Activated CD4-positive, alpha-beta T cell treated with anti-CD3 and anti-CD28 coated beads for 36 hours (primary cell): ENCODE measurements at regions not wholly inside any gene's neighbourhood (a gene's known extent, or its start where the extent isn't known, plus 50 kb on each side); places are given as distances from the start of the nearest gene placed in this dataset.
"Not testable (repeated sequence)": the region's sequence is repeated elsewhere in the genome, so short reads cannot be mapped to it uniquely, and the experiment has no call there.

ENCODE experiments used
- ATAC-seq: fragments of 200-7000 bp; cut with Tn5 transposase; one replicate; pipeline ENCODE4 v1.10.0; 2021; ENCODE audit warnings: mild to moderate bottlenecking, moderate library complexity
- CTCF ChIA-PET: fragments of 350-600 bp; sonication (Branson Sonifier 250); formaldehyde crosslinking; loops from one replicate; lab custom pipeline; 2021; ENCODE audit warnings: antibody characterized with exemption; lab: Charles Lee
- POLR2A ChIA-PET: fragments of 350-600 bp; sonication (Branson Sonifier 250); formaldehyde crosslinking; loops from one replicate; lab custom pipeline; 2021; ENCODE audit warnings: antibody characterized with exemption, inconsistent platforms; lab: Charles Lee
- DNase-seq: peaks from one replicate; pipeline ENCODE4 v3.0.0-alpha.2; 2020
- H3K27ac Mint-ChIP-seq: one replicate; pipeline ENCODE4 v1.8.0; 2021; ENCODE audit warnings: mixed read lengths
- H3K27me3 Mint-ChIP-seq: one replicate; pipeline ENCODE4 v1.8.0; 2021; ENCODE audit warnings: mixed read lengths
- H3K36me3 Mint-ChIP-seq: one replicate; pipeline ENCODE4 v1.8.0; 2021; ENCODE audit warnings: low read depth, mixed read lengths
- H3K4me1 Mint-ChIP-seq: one replicate; pipeline ENCODE4 v1.8.0; 2021; ENCODE audit warnings: mixed read lengths
- H3K4me3 Mint-ChIP-seq: one replicate; pipeline ENCODE4 v1.8.0; 2021; ENCODE audit warnings: mild to moderate bottlenecking, moderate library complexity, mixed read lengths
- H3K9me3 Mint-ChIP-seq: one replicate; pipeline ENCODE4 v1.8.0; 2021; ENCODE audit warnings: low read depth, mixed read lengths
- intact Hi-C, 2 experiments: fragments of 100-400 bp; cut with DNase I in 1 of 2; cut with micrococcal nuclease in 1 of 2; formaldehyde crosslinking; loops; one replicate each; pipeline versions ENCODE4 v1.14.2 to v1.15.1; 2022 to 2024; cut with DNase I, micrococcal nuclease

GRCh38 chr12:105485321-105485910, 154.9 kb downstream of the C12orf75 start:
- H3K27ac Mint-ChIP-seq, result no peak overlapping the region
- no peaks in the 10 kb centered on the region for H3K27me3 Mint-ChIP-seq
- CTCF ChIA-PET, result no interaction called here
- no peaks in the 10 kb centered on the region for H3K9me3 Mint-ChIP-seq
- no peak for ATAC-seq
- H3K4me3 Mint-ChIP-seq, result no peak overlapping the region
- DNase-seq, result no peak
- H3K4me1 Mint-ChIP-seq, result no peaks in the 10 kb centered on the region
- POLR2A ChIA-PET, result no interaction called here
- H3K36me3 Mint-ChIP-seq, result no peaks in the 10 kb centered on the region
- intact Hi-C loops, result no loop called here

GRCh38 chr12:105485921-105486320, 155.4 kb downstream of the C12orf75 start:
- H3K4me1 Mint-ChIP-seq, result no peaks in the 10 kb centered on the region
- intact Hi-C loops, result no loop called here
- no peaks in the 10 kb centered on the region for H3K36me3 Mint-ChIP-seq
- ChIA-PET CTCF (no interaction called here), POLR2A (no interaction called here)
- no peak overlapping the region for H3K4me3 Mint-ChIP-seq
- H3K9me3 Mint-ChIP-seq, result no peaks in the 10 kb centered on the region
- ATAC-seq (no peak), DNase-seq (no peak)
- no peak overlapping the region for H3K27ac Mint-ChIP-seq
- H3K27me3 Mint-ChIP-seq, result no peaks in the 10 kb centered on the region

GRCh38 chr12:105487963-105488362, 157.5 kb downstream of the C12orf75 start:
- CTCF ChIA-PET, result no interaction called here
- intact Hi-C loops, result no loop called here
- POLR2A ChIA-PET, result no interaction called here
- no peaks in the 10 kb centered on the region for H3K36me3 Mint-ChIP-seq
- DNase-seq (no peak), ATAC-seq (no peak)
- no peaks in the 10 kb centered on the region for H3K27me3 Mint-ChIP-seq
- H3K4me3 Mint-ChIP-seq, result no peak overlapping the region
- H3K27ac Mint-ChIP-seq, result no peak overlapping the region
- H3K4me1 Mint-ChIP-seq, result no peaks in the 10 kb centered on the region
- no peaks in the 10 kb centered on the region for H3K9me3 Mint-ChIP-seq

DNA sequence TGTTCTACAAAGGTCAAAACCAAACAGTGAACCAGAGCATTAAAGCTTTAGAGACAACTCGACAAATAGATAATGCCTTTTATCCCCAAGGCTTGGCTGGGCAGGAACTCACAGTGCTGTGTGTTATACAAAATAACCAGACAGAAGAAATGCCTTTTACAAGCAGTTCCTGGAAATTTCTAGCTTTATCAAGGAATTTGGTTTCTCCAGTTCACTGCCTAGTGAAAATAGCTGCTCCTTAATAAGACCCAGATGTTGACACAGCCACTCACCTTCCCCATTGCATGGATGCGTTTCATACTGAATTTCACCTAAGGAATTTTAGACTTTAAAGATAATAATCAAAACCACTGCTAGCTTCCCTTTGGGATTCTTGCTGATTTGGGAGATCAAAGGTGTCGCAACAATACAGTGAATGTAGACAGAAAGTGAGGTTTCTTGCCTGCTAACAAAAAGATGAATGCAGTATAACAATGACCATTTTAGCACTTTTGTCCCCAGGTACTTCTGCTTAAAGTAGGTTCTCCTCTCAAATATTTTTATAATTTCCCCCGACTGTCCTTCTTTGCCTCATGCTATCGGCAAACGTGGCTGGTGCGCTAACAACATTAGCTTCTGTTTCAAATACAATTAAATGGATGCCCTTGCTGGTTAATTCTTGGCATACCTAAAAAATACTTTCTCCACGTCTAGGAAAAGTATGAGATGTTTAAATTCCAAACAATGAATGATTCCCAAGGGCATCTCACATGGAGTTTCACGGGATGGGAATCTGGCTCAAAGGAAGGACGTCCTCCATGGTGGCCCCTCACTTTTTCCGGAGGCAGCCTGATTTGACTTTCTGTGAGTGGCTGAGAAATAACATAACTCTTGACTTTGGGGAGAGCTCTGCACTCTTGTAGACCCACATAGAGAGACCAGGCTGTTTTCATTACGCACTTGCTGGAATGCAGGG, 162.4 kb downstream of the C12orf75 start:
- POLR2A ChIA-PET, result no interaction called here
- CTCF ChIA-PET, result interaction anchor here (0.6 kb wide), 1 partner anchor 833 kb away, joined by 3 read pairs; no protein-coding TSS in a partner anchor
- Mint-ChIP-seq H3K27me3 (peaks cover 5% of the 10 kb centered on the region), H3K4me3 (no peak overlapping the region), H3K27ac (no peak overlapping the region), H3K9me3 (peaks cover 6% of the 10 kb centered on the region), H3K4me1 (no peaks in the 10 kb centered on the region), H3K36me3 (no peaks in the 10 kb centered on the region)
- intact Hi-C loops, result no loop called here
- ATAC-seq (no peak), DNase-seq (no peak)

DNA sequence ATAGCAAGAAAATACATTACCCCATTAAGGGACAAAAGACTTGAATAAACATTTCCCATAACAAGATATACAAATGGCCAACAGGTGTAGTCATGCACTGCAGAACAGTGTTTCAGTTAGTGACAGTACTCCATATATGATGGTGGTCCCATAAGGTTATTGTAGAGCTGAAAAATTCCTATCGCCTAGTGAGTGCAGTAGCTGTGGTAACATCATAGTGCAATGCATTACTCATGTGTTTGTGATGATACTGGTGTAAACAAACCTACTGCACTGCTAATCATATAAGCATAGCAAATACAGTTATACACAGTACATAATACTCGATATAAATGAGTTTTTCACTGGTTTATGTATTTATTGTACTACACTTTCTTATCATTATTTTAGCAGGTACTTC, 168.7 kb downstream of the C12orf75 start:
- no peaks in the 10 kb centered on the region for H3K36me3 Mint-ChIP-seq
- H3K27ac Mint-ChIP-seq, result no peak overlapping the region
- H3K4me1 Mint-ChIP-seq, result no peaks in the 10 kb centered on the region
- ATAC-seq (no peak), DNase-seq (no peak)
- CTCF ChIA-PET, result no interaction called here
- no peak overlapping the region for H3K4me3 Mint-ChIP-seq
- H3K27me3 Mint-ChIP-seq, result peaks cover 14% of the 10 kb centered on the region
- POLR2A ChIA-PET, result no interaction called here
- intact Hi-C loops, result no loop called here
- peaks cover 6% of the 10 kb centered on the region for H3K9me3 Mint-ChIP-seq

- peaks cover 16% of the 10 kb centered on the region for H3K27me3 Mint-ChIP-seq
- H3K27ac Mint-ChIP-seq, H3K4me3 Mint-ChIP-seq, H3K36me3 Mint-ChIP-seq, H3K4me1 Mint-ChIP-seq, intact Hi-C loops, ATAC-seq, DNase-seq, H3K9me3 Mint-ChIP-seq: not testable (repeated sequence)
- CTCF ChIA-PET, result interaction anchor here (0.7 kb wide), 1 partner anchor 596 kb away, joined by 3 read pairs; no protein-coding TSS in a partner anchor
- POLR2A ChIA-PET, result interaction anchor here (0.6 kb wide), 1 partner anchor 52 kb away, joined by 3 read pairs; no protein-coding TSS in a partner anchor
Measured at GRCh38 chr12:105500676-105501075, 170.2 kb downstream of the C12orf75 start.

GRCh38 chr12:105502426-105502930, 172.0 kb downstream of the C12orf75 start:
- Mint-ChIP-seq H3K27ac (no peak overlapping the region), H3K4me1 (no peaks in the 10 kb centered on the region), H3K27me3 (peaks cover 13% of the 10 kb centered on the region), H3K36me3 (no peaks in the 10 kb centered on the region), H3K9me3 (no peaks in the 10 kb centered on the region), H3K4me3 (no peak overlapping the region)
- ChIA-PET POLR2A (no interaction called here), CTCF (no interaction called here)
- DNase-seq, result no peak
- intact Hi-C loops, result no loop called here
- ATAC-seq, result no peak

DNA sequence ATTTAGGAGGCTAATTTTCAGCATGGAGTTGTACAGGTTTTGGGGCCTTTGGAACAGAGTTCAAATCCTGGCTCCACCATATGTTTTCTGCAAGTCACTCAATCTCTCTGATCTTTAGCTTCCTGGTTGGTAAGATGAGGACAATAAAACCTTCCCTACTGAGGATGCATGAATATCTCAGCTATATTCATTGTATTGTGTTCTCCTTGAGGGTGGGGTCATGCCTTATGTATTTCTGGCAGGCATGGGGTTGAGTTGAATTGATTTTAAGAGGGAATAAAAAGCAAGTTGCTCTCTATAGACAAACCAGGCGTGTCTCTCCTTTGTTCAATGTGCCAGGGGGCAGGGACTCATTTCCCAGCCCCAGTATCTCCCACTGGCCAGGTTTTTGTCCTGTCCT, 173.1 kb downstream of the C12orf75 start:
- Mint-ChIP-seq H3K4me1 (no peaks in the 10 kb centered on the region), H3K36me3 (no peaks in the 10 kb centered on the region), H3K9me3 (no peaks in the 10 kb centered on the region), H3K27ac (no peak overlapping the region), H3K27me3 (peaks cover 13% of the 10 kb centered on the region), H3K4me3 (no peak overlapping the region)
- CTCF ChIA-PET, result no interaction called here
- no peak for DNase-seq
- POLR2A ChIA-PET, result no interaction called here
- intact Hi-C loops, result no loop called here
- ATAC-seq, result no peak

DNA sequence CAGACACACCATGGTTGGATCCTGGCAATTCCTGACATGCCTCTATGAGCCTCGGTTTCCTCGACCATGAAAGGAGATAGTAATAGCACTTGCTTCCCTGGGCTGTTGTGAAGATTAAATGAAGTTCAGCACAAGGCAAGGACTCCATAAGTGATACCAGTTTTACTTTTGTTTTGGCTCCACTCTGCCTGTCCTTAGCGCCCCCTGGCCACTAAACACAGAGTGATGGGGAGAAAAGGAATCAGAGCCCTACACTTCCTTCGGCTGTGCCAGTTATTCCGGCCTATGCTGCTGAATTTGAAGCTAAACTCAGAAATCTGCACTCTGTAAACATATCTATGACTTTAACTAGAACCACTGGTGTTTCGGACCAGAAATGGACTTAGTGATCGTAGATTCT, 173.8 kb downstream of the C12orf75 start:
- H3K27me3 Mint-ChIP-seq, result peaks cover 13% of the 10 kb centered on the region
- POLR2A ChIA-PET, result no interaction called here
- no peaks in the 10 kb centered on the region for H3K4me1 Mint-ChIP-seq
- ATAC-seq, result no peak
- H3K9me3 Mint-ChIP-seq, result no peaks in the 10 kb centered on the region
- intact Hi-C loops, result no loop called here
- H3K27ac Mint-ChIP-seq, result no peak overlapping the region
- DNase-seq, result no peak
- H3K36me3 Mint-ChIP-seq, result no peaks in the 10 kb centered on the region
- H3K4me3 Mint-ChIP-seq, result no peak overlapping the region
- CTCF ChIA-PET, result no interaction called here

- ChIA-PET POLR2A (no interaction called here), CTCF (no interaction called here)
- Mint-ChIP-seq H3K27ac (no peak overlapping the region), H3K4me1 (no peaks in the 10 kb centered on the region), H3K27me3 (peaks cover 8% of the 10 kb centered on the region), H3K36me3 (no peaks in the 10 kb centered on the region), H3K9me3 (no peaks in the 10 kb centered on the region), H3K4me3 (no peak overlapping the region)
- ATAC-seq (no peak), DNase-seq (no peak)
- intact Hi-C loops, result no loop called here
Measured at GRCh38 chr12:105506678-105507310, 176.3 kb downstream of the C12orf75 start.

DNA sequence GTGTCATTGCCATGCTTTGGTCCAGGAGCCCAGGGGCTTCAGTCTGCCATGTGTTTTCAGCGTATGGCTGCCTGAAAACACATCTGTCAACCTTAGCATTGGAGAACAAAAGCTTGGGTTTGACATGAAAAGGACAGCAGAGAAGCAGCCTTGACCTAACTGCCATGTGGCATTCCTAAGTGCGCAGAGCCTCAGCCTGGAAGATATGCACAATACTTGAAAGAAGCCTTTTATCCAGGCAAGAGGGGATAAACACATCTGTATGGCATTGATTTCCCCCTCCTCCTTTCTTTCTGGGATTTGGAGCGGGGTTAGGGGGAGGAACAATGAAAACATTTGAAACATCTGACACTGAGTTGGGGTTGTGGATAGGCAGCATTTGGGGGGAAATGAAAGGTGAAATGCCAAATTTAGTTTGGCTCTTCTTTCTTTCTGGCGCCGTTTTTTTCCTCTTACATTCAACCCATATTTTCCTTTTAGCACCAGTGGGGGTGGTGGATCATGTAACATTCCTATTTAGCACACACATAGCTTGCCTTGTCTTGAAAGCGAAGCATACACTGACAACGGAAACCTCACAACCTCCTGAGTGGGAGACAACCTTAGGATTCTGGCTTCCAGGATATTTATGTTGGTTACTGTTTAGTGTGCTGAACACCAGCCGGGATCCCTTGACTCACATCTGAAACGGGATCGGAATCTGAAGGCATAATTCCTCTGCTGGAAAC, 177.0 kb downstream of the C12orf75 start:
- CTCF ChIA-PET, result interaction anchor here (0.5 kb wide), 1 partner anchor 496 kb away, joined by 3 read pairs; no protein-coding TSS in a partner anchor
- H3K4me3 Mint-ChIP-seq, result no peak overlapping the region
- no peaks in the 10 kb centered on the region for H3K36me3 Mint-ChIP-seq
- POLR2A ChIA-PET, result no interaction called here
- H3K27me3 Mint-ChIP-seq, result peaks cover 8% of the 10 kb centered on the region
- intact Hi-C loops, result no loop called here
- no peak for DNase-seq
- no peak overlapping the region for H3K27ac Mint-ChIP-seq
- ATAC-seq, result no peak
- no peaks in the 10 kb centered on the region for H3K9me3 Mint-ChIP-seq
- no peaks in the 10 kb centered on the region for H3K4me1 Mint-ChIP-seq
